ENCODE measurements at regions not wholly inside any gene's neighbourhood (a gene's known extent, or its start where the extent isn't known, plus 50 kb on each side); places are given as distances from the start of the nearest gene placed in this dataset. TPM values are rescaled to one million over a fixed set of nuclear protein-coding genes. Genes with fewer than 3 reads are reported as not detected.

DNA sequence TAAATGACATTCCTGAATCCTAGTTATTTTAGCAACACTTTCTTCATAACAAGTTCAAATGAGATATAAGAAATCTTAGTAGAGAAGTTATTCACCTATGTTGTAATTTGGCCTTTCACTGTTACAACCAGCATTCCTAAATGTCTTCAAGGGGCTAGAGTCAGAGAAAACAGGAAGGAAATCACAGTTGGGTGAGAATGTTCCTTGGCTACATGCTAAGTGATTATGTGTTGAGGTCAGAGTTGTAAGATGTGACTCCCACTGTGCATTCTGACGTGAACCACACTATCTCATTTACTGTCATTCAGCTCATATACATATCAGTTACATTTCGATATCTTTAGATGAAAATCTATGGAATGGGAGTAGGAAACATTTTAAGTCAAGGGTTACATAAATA is 51.0 kb upstream of the MLIP start:
- H3K36me3 ChIP-seq (ENCODE audit: control insufficient read depth, insufficient read depth, low read length), result no peaks in the 10 kb centered on the region
- H2AK5ac ChIP-seq (ENCODE audit: low read depth, low read length), result no peak overlapping the region; the same call in 1 of the 2 replicates
- no peak overlapping the region for H4K8ac ChIP-seq (ENCODE audit: low read depth in 2 of 2, low read length in 2 of 2)
- intact Hi-C loops (cut with micrococcal nuclease), result no loop called here
- 0 out of 2 replicates have a peak overlapping the region, but pooled peaks have one; percentile 37 for H3K4ac ChIP-seq (ENCODE audit: low read depth, low read length)
- H3K56ac ChIP-seq (ENCODE audit: extremely low read depth, insufficient read depth, low read length), result no peak overlapping the region
- H4K5ac ChIP-seq (ENCODE audit: low read depth, low read length), result no peak overlapping the region
- H3K23ac ChIP-seq (ENCODE audit: low read depth, low read length), result no peak overlapping the region
- H3K27ac ChIP-seq (ENCODE audit: insufficient read depth, low read length), result no peak overlapping the region
- in situ Hi-C loops (cut with MboI; ENCODE audit: low sequenced_read_pairs), result no loop called here
- H2BK5ac ChIP-seq (ENCODE audit: low read depth, low read length, poor library complexity, severe bottlenecking), result no peak overlapping the region
- H3K14ac ChIP-seq (replicated peaks; ENCODE audit: low read depth, low read length), result 0 out of 2 replicates have a peak overlapping the region, but pooled peaks have one; percentile 65
- H3K18ac ChIP-seq (ENCODE audit: low read depth, low read length), result no peak overlapping the region
- 0 out of 2 replicates have a peak, but pooled peaks cover 2% of the 10 kb centered on the region for H3K4me1 ChIP-seq (ENCODE audit: control insufficient read depth, insufficient read depth, low read length)
- H3K4me2 ChIP-seq (ENCODE audit: low read depth, low read length), result no peak overlapping the region; the same call in 1 of the 2 replicates
- H2BK15ac ChIP-seq (ENCODE audit: low read depth, low read length), result no peak overlapping the region
- no peaks in the 10 kb centered on the region for H3K27me3 ChIP-seq (ENCODE audit: control insufficient read depth, insufficient read depth, low read length)
- peak; percentile 53 for DNase-seq
- H3K4me3 ChIP-seq (ENCODE audit: insufficient read depth, low read depth, low read length), result no peak overlapping the region
- H3K9ac ChIP-seq (ENCODE audit: low read depth, low read length), result no peak overlapping the region
- H3K9me3 ChIP-seq (ENCODE audit: control insufficient read depth, insufficient read depth, low read length), result no peaks in the 10 kb centered on the region
- H2AFZ ChIP-seq (replicated peaks; ENCODE audit: low read length, poor library complexity), result no peak overlapping the region
- TF ChIP-seq USF2 (IDR thresholded peaks at IDR 0.05; ENCODE audit: low read depth, low read length), result no peak
- TF ChIP-seq NFE2L2 (IDR thresholded peaks at IDR 0.05; ENCODE audit: low read depth, low read length), result no peak
- no peak for TF ChIP-seq RCOR1 (IDR thresholded peaks at IDR 0.05; ENCODE audit: insufficient replicate concordance, low read length)
- TF ChIP-seq FOS (IDR thresholded peaks at IDR 0.05; ENCODE audit: low read depth, low read length), result no peak
- TF ChIP-seq CHD1 (IDR thresholded peaks at IDR 0.05; ENCODE audit: low read depth, low read length), result no peak
- TF ChIP-seq POLR2A (IDR thresholded peaks at IDR 0.05; ENCODE audit: low read depth, low read length), result no peak
- TF ChIP-seq ELK1 (IDR thresholded peaks at IDR 0.05; ENCODE audit: borderline replicate concordance, low read depth, low read length), result no peak
- no peak for TF ChIP-seq SMC3 (IDR thresholded peaks at IDR 0.05; ENCODE audit: low read depth, low read length)
- ATAC-seq (ENCODE audit: low read depth), result peak; percentile 46
- ChIA-PET CTCF (no interaction called here), POLR2A (ENCODE audit: unreplicated experiment) (no interaction called here)
- H2BK120ac ChIP-seq (ENCODE audit: low read depth, low read length), result no peak overlapping the region
- no peaks in the 10 kb centered on the region for H3K9me1 ChIP-seq (ENCODE audit: insufficient read depth, low read length)
- BruUV-seq (replicated peaks), result no TSS peak
- no peaks in the 10 kb centered on the region for H3K79me1 ChIP-seq (ENCODE audit: low read depth in 1 of 2, low read length in 2 of 2)
- dilution Hi-C loops (cut with HindIII; ENCODE audit: low sequenced_read_pairs, unreplicated experiment), result no loop called here
- H2BK20ac ChIP-seq (ENCODE audit: low read depth, low read length), result 0 out of 2 replicates have a peak overlapping the region, but pooled peaks have one; percentile 4
- H2AK9ac ChIP-seq (replicated peaks; ENCODE audit: low read depth, low read length, poor library complexity), result no peak overlapping the region
- no CpG with 5 or more reads among the region's 2 CpGs for WGBS, 2 experiments (ENCODE audit: extremely low coverage in 2 of 2, insufficient read length in 1 of 2)
- H4K20me1 ChIP-seq (ENCODE audit: insufficient read depth, low read length), result no peaks in the 10 kb centered on the region
- H4K91ac ChIP-seq (ENCODE audit: insufficient read depth, low read depth, low read length), result no peak overlapping the region

Small RNA genes lying in the stretch of these regions (microRNA-seq; reads per million reads assigned to microRNA genes)
- not detected for gene ERHP2 (ENCODE audit: insufficient read depth, insufficient read length)

Small RNA genes lying in the stretch of these regions (small RNA-seq; reads per million reads assigned to genes)
- 0 reads per million in 5 experiments for gene ERHP2

All from IMR-90 (cell line).